Suprapubic skin (tissue), 4 donors: ENCODE measurements at regions not wholly inside any gene's neighbourhood (a gene's known extent, or its start where the extent isn't known, plus 50 kb on each side); places are given as distances from the start of the nearest gene placed in this dataset.

Experiments
- DNase-seq, 2 donors: peaks; one replicate each; pipeline ENCODE4 v3.0.0-alpha.2; 2019; ENCODE audit warnings: low spot score in 2 of 2
- H3K27ac ChIP-seq: fragments of 200-600 bp; sonication (generic); one replicate; pipeline ENCODE4 v1.5.1; 2019
- H3K27me3 ChIP-seq: fragments of 200-600 bp; sonication (generic); one replicate; pipeline ENCODE4 v1.5.1; 2019
- H3K36me3 ChIP-seq: fragments of 200-600 bp; sonication (generic); one replicate; pipeline ENCODE4 v1.5.1; 2019
- H3K4me1 ChIP-seq: fragments of 200-600 bp; sonication (generic); one replicate; pipeline ENCODE4 v1.5.1; 2019
- H3K4me3 ChIP-seq: fragments of 200-600 bp; sonication (generic); one replicate; pipeline ENCODE4 v1.5.1; 2019; ENCODE audit warnings: mild to moderate bottlenecking
- H3K9me3 ChIP-seq: fragments of 200-600 bp; sonication (generic); one replicate; pipeline ENCODE4 v1.5.1; 2019
- CTCF ChIP-seq, 2 donors: fragments of 200-600 bp in 1 of 2; fragments of 450-650 bp in 1 of 2; sonication (generic) in 1 of 2; IDR thresholded peaks; one replicate each; pipeline ENCODE4 v1.5.1; 2016 to 2019; ENCODE audit warnings: antibody characterized with exemption in 2 of 2, mild to moderate bottlenecking in 1 of 2, moderate library complexity in 1 of 2
- EP300 ChIP-seq: sonication (generic); formaldehyde crosslinking; IDR thresholded peaks from one replicate; pipeline ENCODE4 v1.6.1; 2017; ENCODE audit warnings: antibody characterized with exemption
- POLR2A ChIP-seq, 2 donors: fragments of 450-650 bp; IDR thresholded peaks; one replicate each; pipeline ENCODE4 v1.6.1; 2017; ENCODE audit warnings: antibody characterized with exemption in 2 of 2, mild to moderate bottlenecking in 2 of 2, moderate library complexity in 2 of 2
- POLR2AphosphoS5 ChIP-seq, 3 donors: sonication (generic); formaldehyde crosslinking; IDR thresholded peaks; one replicate each; pipeline ENCODE4 v1.6.1; 2017; ENCODE audit warnings: antibody characterized with exemption in 3 of 3
- WGBS: methylation state at CpG from one replicate; pipeline ENCODE4 v1.1.5; 2018; 5-methylcytosine and 5-hydroxymethylcytosine counted together

DNA sequence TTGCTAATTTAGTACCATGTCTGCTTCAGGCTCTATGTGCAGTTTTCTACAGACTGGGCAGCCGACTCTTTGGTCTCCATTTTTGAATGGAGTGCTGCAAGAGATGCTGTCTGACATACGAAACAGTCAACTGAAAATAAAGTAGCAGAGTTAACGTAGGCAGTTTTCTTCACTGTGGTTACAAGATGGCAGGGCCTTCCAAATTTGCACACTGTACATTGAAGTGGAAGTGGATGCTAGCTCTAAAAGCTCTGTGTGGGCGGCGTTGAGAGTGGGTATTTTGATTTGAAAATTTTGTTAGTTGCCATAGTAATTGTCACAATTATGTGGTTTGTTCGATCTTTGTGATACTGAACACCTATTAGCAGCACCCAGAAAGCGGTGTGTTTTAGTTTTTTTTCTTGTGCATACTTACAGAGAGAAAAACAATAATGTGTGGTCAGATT lies 154.9 kb upstream of the ATP2B1 start:
- H3K4me1 ChIP-seq: peaks cover 6% of the 10 kb centered on the region
- no peak overlapping the region for H3K4me3 ChIP-seq
- H3K36me3 ChIP-seq: no peaks in the 10 kb centered on the region
- TF ChIP-seq CTCF (IDR thresholded peaks at IDR 0.05) (no peak), POLR2AphosphoS5 (IDR thresholded peaks at IDR 0.05) (no peak), EP300 (no peak), POLR2A (IDR thresholded peaks at IDR 0.05) (no peak)
- no peak for DNase-seq
- H3K9me3 ChIP-seq: no peaks in the 10 kb centered on the region
- H3K27ac ChIP-seq: peak overlapping the region; percentile 58
- WGBS: 79% methylated on average over 7 of the region's 7 CpGs
- H3K27me3 ChIP-seq: no peaks in the 10 kb centered on the region

DNA sequence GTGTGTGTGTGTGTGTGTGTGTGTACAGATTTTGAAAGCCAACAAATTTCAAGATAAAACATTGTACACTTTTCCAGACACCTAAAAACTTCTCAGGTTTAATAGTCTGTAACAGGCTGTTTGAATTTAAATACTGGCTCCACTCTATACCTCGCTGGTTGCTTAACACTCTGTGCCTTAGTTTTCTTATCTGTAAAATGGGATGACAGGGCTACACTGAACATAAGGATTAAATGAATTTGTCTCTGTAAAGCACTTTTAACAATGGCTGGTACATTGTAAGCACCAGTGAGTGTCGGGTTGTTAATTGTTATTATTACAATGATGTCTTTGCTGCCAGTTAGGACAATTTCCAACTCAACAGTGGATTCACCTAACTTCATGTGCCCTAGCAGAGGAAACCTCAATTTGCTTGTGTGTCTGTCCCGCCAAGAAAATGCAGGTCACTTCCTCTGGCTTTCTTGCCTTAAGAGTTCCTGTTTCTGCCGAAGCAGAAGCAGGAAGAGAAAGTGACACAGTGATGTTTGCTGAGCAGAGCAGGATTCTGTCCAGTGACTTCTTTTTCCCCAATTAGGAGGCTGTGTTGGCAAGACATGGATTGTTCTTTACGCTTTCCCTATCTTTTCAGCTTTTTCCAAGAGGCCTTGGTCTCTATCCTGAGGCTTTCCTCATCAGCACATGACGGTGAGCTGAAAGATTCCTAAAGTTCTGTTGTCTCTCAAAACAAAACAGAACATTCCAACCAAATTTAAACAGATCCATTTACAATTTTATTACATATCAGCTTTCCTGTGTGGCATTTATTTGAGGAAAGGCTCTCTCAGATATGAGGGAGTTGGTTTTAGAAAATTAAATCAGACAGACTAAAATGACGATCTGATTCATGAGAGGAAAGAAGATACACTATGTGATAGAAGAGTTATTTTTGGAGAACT lies 154.1 kb upstream of the ATP2B1 start:
- H3K36me3 ChIP-seq: no peaks in the 10 kb centered on the region
- peak overlapping the region; percentile 58 for H3K27ac ChIP-seq
- 49% methylated on average over 7 of the region's 7 CpGs for WGBS
- no peak for DNase-seq
- no peaks in the 10 kb centered on the region for H3K27me3 ChIP-seq
- TF ChIP-seq POLR2AphosphoS5 (IDR thresholded peaks at IDR 0.05): no peak
- no peak for TF ChIP-seq EP300
- TF ChIP-seq CTCF (IDR thresholded peaks at IDR 0.05): no peak
- no peak for TF ChIP-seq POLR2A (IDR thresholded peaks at IDR 0.05)
- H3K9me3 ChIP-seq: no peaks in the 10 kb centered on the region
- H3K4me3 ChIP-seq: peak overlapping the region; percentile 6
- peaks cover 6% of the 10 kb centered on the region for H3K4me1 ChIP-seq

- no peak for DNase-seq
- Histone ChIP-seq H3K27ac (no peak overlapping the region), H3K9me3 (no peaks in the 10 kb centered on the region), H3K4me3 (no peak overlapping the region), H3K27me3 (no peaks in the 10 kb centered on the region), H3K36me3 (no peaks in the 10 kb centered on the region), H3K4me1 (peaks cover 6% of the 10 kb centered on the region)
- TF ChIP-seq CTCF (IDR thresholded peaks at IDR 0.05) (no peak), POLR2AphosphoS5 (IDR thresholded peaks at IDR 0.05) (no peak), POLR2A (IDR thresholded peaks at IDR 0.05) (no peak), EP300 (no peak)
- 78% methylated on average over 3 of the region's 3 CpGs for WGBS
Observed at GRCh38 chr12:89861086-89861485, 152.4 kb upstream of the ATP2B1 start.

DNA sequence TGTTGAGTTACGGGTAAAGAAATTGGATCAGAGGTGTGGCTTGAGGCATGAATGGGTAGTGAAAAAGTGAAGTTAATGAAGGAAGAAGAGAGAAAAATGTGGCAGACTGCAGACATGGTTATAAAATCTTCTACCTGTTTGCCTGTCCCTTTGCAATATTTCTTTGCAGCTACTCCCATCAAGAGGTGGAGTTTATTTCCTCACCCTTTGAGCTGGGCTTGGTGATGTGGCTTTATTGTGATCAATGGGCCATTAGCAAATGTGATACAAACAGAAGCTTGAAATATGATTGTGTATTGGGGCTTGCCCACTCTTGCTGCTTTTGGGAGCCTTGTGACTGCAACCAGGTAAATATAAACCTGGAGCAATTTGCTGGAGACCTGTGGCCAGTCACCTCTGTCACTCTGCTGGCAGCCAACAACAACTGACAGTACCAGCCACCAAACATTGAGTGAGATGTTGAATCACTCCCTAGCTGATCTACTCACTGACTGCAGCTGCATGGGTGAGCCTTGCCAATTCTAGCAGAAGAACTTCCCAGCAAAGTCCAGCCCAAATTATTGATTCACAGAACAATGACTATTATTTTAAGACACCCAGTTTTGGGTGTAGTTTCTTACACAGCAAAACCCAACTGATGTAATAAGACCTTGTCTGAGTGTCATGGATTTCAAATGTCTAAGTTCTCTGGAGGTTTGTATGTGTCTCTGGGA lies 151.0 kb upstream of the ATP2B1 start:
- TF ChIP-seq POLR2AphosphoS5 (IDR thresholded peaks at IDR 0.05) (no peak), POLR2A (IDR thresholded peaks at IDR 0.05) (no peak), EP300 (no peak), CTCF (IDR thresholded peaks at IDR 0.05) (no peak)
- 0% methylated on average over 1 of the region's 1 CpG for WGBS
- Histone ChIP-seq H3K4me3 (no peak overlapping the region), H3K9me3 (no peaks in the 10 kb centered on the region), H3K36me3 (no peaks in the 10 kb centered on the region), H3K27ac (no peak overlapping the region), H3K4me1 (peaks cover 6% of the 10 kb centered on the region), H3K27me3 (no peaks in the 10 kb centered on the region)
- no peak for DNase-seq

GRCh38 chr12:89858718-89859117 lies 150.1 kb upstream of the ATP2B1 start:
- no peak for DNase-seq
- Histone ChIP-seq H3K4me3 (no peak overlapping the region), H3K9me3 (no peaks in the 10 kb centered on the region), H3K36me3 (no peaks in the 10 kb centered on the region), H3K27ac (no peak overlapping the region), H3K27me3 (no peaks in the 10 kb centered on the region), H3K4me1 (peaks cover 6% of the 10 kb centered on the region)
- 91% methylated on average over 3 of the region's 3 CpGs for WGBS
- no peak for TF ChIP-seq POLR2AphosphoS5 (IDR thresholded peaks at IDR 0.05)
- no peak for TF ChIP-seq EP300
- TF ChIP-seq CTCF (IDR thresholded peaks at IDR 0.05): no peak
- TF ChIP-seq POLR2A (IDR thresholded peaks at IDR 0.05): no peak
